HK-2 (cell line): ENCODE measurements at regions not wholly inside any gene's neighbourhood (a gene's known extent, or its start where the extent isn't known, plus 50 kb on each side); places are given as distances from the start of the nearest gene placed in this dataset.

Source experiments
- DNase-seq: peaks from one replicate; pipeline ENCODE4 v3.0.0-alpha.2; 2018; ENCODE audit not compliant: unreplicated experiment

DNA sequence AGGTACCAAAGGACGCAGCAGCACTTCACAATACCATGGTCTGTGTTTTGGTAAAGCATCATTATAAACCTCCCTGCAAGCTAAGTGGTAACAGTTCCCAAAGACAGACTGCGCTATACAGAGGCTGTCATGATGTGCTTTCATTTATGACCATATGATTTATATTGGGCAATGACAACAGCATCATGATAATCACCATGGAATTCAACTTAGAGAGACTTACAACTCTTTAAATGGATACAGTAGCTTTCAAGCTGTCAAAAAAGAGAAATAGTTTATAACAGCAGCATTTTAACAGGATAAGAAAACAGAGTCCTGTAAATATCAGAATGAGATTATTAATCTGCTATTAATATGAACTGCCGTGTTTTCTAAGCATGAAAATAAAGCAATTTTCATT lies 341.7 kb downstream of the GPR37 start:
- DNase-seq = no peak

DNA sequence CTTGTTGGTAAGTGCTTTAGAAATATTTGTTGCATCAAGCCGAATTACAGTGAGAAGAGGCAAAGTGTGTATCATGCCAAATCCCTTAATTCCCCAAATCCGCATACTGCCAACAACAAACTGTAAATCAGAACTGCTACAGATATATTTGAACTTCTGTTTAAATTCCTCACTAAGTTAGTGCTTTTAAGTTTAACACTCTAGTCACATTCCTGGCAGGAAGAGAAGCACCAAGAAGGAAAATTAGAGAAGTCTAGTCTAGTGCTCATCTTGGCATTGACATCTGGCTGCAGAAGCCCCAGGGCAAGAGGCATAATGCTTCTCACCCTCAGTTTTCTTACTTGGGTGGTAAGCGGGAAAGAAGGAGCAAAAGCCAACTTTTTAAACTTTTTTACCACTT lies 343.5 kb downstream of the GPR37 start:
- no peak for DNase-seq

DNA sequence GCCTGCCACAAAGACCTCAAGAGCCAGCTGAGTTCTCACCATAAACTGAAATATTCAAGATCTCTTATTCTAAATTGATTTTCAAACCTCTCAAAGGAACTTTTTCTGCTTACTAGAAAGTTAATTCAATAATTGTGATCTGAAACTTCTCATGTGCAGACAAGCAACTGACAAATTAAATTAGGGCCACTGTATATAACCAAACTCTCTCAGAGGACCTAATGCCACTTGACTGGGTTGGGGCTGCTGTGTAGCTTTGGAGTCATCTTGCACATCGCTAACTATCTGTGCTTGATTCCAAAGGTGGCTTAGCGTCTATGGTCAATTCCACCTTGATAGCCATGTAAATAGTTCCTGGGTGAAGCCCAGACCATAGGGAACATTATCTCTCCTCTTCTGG lies 345.2 kb downstream of the GPR37 start:
- DNase-seq = no peak

DNA sequence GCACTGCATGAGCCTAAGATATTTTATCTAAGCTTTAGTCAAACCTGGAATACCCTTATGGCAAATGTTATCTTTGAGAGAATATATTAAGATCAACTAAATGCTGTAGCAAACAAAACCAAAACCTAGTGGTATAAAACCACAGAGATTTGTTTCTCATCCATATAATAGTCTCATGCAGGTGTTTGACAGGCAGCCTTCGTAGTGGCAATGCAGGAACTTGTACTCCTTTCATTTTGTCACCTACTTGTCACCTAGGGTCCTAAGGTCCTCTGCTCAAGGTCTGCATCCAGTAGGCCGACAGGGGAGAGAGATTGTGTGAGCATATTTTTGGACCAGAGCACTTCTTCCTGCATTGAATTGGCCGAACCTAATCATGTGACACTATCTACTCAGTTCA lies 352.6 kb downstream of the GPR37 start:
- no peak for DNase-seq

DNA sequence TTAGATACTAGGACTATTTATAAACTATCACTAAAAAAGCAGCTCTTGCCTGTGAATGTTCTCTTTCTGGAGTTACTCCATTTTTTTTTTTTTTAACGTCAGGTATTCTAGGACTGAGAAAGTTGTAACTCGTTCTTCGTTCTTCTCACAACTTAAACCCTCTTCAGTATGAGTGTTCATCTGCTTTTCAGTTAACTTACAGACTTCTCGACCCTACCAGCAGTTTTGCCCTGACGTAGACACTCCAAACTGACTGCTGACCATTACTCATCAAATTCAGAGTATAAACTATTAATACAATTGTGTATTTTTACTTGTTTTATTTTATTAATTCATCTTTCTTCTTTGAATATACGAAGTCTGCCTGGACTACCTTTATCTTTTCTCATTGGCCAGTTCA lies 353.1 kb downstream of the GPR37 start:
- no peak for DNase-seq

DNA sequence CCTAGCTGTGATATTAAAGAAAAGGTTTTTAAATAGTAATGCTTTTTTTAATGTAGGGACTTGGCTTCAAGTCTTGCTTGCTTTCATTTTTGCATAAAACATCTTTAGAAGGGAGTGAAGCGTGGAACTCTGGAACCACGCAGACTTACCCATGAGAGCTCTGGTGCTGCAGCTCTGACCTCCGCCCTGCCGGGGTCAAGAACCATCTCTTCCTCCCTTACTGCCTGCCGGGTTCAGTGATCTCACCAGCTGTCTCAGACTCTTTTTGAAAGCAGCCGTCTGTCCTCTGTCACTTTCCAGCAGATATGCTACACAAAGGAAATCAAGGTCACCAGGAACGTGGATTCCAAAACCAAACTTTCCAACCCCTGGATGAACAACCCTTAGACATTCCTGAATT lies 353.8 kb downstream of the GPR37 start:
- DNase-seq = no peak

DNA sequence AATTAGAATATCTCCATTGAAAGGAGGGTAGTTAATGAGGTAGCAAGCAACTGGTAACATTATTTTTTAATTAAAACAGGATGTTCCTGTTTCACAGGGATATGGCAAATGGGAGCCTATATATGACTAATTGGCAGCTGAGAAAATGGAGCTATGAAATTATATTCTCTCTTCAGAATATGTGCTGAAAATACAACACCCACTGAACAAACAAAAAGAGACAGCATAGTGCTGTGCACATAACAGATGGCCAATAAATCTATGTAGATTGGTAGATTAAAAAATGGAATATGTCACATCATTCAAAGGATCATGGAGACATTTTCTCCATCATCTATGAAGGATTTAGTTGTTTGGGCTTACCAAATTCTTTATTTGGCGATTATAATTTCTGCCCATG lies 362.0 kb downstream of the GPR37 start:
- DNase-seq = no peak

DNA sequence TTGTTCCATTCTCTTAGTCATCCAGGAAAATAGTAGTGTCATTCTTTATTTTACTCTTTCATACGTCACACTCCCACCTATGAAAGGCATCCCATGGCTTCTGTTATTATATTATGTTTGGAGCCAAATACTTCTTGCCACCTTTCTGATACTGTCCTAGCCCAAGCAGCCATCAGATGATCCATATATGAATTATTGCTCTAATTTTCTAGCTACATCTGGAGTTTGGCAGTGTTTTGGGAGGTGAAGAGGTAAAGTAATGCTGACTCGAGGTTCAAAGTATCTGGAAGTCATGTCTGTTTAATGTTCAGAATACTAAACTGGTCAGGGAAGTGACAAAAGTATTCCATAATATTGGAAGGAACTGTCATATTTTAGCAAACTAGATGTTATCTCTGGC lies 362.5 kb downstream of the GPR37 start:
- DNase-seq = no peak

DNA sequence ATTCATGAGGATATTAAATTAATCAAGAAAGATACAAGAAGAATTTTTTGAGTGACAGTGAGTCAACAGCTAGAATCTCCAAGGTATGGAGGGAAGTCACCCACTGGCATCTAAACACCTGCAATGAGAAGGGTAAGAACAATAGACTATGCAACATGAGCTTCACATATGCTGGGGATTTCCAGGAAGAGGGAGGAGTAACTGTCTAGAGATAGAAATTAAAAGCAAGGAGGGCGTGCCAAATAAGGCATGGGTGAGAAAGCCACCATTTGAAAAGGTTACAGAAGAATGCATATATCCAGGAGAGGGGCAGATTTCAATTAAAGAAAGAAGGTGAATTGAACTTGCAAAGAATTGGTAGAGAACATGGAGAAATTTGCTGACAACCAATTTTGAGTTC lies 365.7 kb downstream of the GPR37 start:
- DNase-seq = no peak

DNA sequence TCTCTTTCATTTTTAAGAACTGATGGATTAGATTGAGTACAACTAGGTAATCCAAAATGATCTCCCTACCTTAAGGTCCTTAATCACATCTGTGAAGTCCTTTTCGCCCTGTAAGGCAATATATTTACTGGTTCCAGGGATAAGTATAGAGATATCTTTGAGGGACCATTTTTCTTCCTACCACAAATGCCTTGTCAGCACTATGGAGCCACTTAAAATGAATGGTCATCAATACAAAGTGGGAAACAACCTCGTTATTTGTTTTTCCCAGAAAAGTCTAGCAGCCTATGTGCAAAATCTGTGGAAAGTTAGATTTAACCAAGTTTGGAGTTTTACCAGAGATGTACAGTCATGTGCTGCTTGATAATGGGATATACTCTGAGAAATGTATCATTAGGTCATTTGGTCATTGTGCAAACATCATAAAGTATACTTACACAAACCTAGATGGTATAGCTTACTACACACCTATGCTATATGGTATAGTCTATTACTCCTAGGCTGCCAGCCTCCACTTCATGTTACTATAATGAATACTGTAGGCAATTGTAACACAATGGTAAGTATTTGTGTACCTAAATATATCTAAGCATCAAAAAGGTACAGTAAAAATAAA lies 366.2 kb upstream of the TMEM229A start:
- no peak for DNase-seq

DNA sequence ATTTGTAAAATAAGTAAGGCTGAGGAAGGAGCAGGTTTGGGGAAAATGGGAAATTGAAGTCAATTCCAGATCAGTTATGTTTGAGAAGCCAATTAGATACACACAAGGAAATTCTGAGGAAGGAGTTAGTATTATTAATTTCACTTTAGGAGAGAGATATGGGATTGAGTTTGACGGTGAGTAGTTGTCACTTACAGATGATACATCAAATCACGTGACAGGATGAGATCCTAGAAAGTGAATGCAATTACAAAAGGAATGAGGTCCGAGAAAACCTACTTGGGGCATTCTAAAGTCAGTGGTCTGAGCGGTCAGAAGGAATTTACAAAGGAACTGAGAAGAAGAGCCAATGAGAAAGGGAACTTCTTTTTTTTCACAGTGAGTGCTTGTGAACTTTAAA lies 364.3 kb upstream of the TMEM229A start:
- DNase-seq = no peak

DNA sequence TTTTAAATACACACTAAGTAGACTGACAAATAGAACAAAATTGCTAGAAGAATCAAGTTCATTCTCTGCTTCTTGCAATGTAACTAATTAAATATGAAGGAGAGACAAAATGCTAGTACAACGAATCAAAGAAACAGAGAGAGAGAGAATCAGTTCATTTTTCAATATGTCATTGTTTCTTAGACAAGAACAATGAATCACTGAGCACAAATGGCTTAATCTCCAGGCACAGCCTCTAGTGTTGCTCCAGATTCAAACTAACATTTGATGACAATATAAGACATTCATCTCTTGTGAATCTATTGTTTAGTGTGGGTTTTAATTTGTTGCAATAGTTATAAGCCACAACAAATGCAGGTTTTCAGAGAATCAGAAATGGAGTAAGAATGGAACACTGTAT lies 357.4 kb upstream of the TMEM229A start:
- DNase-seq = no peak

DNA sequence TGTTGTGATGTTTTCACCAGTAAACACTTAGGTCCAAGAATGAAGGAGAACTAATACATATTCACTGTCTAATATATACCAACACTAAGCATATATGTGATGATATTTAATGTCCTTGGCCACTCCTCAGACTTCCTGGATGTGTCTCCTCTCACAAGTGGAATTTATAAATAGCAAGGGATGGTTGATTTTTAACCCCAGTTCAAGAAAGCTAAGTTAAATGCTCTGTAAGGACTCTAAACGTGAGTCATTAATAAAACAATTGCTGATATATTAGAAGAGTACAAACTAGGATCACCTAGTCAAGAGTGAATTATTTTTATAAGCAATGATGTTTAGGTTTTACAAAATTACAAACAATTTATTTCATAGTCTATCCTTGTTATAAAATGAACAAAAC lies 355.9 kb upstream of the TMEM229A start:
- no peak for DNase-seq

DNA sequence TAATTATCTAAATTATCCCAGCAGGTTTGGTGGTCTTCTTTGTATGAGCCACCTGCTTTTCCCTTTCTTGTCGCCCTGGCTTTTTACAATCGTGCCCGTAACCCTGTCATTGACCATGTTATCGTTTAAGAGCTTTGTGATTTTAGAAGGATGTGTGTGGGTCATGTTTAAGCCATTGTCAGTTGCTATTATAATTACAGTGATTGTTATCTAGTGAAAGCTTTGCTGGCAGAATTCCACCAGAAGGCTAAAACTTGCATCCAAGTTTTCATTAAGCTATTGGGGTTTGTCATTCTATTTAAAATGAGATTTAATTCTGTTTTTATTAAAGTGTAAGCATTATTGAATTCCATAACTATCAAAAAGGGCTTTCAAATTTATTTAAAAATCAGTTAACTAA lies 354.2 kb upstream of the TMEM229A start:
- DNase-seq = no peak

DNA sequence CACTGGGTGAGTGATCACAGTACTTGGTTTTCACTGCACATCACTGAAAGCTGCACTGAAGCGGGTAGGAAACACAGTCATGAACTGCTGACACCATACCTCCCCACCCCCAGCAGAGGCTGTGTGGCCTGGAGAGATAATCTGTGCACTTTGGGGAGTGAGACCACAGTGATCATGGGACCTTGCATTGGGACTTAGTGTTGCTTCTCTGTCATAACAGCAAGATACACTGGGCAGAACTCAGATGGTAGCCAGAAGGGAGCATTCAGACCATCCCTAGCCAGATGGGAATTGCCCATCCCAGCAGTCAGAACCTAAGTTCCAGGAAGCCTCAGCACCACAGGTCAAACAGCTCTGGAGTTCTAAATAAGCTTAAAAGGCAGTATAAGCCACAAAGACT lies 346.4 kb upstream of the TMEM229A start:
- DNase-seq = no peak

DNA sequence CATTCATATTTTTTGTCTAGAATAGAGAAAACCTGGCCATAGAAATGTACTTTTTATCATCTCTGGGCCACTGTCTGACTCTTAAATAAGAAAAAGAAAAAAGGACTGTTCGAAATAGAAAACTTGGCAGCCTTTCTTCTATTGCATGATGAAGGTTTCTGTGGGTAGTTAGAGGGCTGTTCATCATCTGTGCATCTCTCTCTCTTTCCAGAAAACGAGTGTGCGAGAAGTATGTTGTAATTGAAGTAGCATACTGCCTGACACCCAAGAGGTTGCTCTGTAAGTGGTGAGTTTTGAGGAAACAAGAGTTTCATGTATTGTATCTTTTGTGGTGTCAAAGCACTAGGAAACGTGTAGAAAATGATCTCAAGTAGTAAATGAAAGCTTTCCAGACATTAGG lies 343.2 kb upstream of the TMEM229A start:
- no peak for DNase-seq

DNA sequence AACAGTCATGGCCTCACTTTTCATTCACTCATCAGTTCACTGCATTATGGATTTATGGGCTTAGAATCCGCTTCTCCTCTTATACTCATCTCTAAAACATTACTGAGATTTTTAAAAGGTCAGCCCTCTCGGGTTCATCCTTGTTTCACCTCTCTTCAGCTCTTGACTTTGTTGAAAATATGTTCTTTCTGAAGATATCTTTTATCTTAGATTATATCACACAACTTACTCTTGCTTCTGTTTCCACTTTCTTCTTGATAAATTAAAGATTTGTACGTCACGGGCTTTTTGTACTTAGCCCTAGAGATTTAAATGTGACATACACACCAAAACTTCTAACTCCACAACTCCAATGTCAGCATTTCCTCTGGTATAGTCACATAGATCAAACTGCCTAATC lies 342.5 kb upstream of the TMEM229A start:
- DNase-seq = no peak

DNA sequence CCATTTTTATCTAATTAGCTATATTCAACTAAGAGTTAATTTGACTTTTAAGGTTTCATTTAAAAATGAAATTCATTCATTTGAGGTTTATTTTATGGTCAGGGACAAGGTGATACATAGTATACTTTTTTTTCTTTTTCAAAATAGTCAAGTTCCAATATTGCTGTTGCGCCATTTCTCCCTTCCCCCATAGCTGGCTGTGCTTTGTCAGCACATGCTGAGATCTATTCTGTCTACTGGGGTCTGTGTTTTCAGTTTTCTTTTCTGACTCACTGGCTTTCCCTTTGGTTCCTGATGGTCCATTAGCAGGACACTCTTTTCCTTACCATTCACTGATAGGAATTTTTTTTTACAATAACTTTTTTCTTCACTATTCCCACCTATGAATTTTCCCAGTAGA lies 336.4 kb upstream of the TMEM229A start:
- no peak for DNase-seq

DNA sequence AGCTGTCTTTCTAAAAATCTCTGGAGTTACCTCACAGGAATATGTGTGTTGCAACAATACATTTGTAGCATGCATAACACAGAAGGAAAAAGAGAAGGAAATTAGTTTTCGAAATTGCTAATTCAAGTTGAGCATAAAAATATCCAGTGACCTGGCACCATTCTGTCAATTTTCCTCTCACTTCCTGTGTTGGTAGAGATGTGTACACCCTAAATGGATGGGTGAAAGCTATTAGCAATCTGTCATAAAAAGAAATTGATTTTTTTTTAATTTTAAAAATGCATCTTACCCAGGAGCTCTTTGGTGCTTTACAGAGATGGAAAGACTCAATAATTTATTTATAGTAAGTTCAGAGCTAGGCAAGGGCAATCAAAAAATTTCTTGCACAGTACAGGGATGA lies 333.3 kb upstream of the TMEM229A start:
- no peak for DNase-seq

DNA sequence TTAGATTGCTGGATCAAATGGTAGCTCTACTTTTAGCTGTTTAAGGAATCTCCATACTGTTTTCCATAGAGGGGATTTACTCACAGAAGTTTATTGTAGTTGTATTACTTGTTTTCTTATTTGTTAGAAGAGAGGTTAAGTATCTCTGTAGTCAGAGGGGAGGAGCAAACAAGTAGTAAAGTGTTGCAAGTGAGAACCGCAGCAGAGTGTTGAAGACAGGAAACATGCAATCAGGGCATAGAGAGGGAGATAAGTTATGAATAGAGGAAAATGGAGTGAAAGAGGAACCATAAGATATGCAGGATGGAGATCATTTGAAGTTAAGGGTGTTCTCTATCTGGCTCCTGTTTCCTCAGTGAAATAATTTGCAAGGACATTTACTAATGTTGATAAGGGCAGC lies 331.4 kb upstream of the TMEM229A start:
- no peak for DNase-seq

DNA sequence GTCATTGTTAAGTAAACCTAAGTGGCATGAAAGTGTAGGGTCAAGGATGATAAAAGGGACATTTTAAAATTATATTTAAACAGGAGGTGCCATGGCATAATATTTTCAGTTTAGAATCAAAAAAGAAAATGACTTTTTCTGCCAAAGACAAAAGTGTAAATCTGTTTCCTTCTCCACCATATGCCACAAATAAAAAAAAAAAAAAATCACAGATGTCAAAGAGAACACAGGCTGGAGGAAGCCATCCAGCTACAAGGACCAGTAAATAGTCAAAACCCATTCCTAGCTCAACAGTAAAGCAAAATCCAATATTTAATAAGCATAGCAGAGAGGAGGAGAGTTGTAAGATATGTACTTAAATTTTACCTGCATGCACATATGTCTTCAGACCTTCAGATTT lies 321.3 kb upstream of the TMEM229A start:
- no peak for DNase-seq

DNA sequence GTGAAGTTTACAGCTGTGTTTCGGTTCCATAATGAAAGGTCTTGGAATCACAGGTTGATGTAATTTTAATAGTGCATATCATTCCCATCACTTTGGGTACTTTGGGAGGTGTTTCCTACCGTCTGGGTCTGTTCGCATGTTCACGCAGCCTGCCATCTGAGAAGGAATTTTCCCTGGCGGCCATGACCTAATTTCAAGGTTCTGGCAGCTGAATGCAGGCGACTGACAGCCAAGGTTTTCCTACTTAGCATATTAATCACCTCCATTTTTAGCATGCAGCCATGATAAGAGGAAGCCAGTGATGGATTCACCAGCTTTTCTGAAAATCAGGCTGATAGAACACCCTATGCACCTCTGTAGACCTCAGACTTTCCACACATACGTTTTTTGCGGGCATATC lies 319.1 kb upstream of the TMEM229A start:
- DNase-seq = no peak

DNA sequence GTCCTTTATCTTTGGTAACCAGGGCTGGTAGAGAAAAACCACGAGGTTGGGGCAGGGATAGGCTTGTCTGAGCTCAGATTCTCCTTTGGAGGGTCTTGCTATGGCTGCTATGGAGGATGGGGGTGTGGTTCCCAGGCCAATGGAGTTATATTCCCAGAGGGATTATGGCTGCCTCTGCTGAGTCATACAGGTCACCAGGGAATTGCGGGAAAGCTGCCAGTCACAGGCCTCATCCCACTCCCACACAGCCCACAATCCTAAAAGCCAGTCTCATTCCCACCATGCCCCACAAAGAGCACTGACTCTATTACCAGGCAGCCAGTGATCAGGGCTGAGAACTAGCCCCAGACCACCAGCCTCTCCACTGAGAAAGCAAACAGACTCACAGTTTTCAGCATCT lies 316.6 kb upstream of the TMEM229A start:
- DNase-seq = no peak

DNA sequence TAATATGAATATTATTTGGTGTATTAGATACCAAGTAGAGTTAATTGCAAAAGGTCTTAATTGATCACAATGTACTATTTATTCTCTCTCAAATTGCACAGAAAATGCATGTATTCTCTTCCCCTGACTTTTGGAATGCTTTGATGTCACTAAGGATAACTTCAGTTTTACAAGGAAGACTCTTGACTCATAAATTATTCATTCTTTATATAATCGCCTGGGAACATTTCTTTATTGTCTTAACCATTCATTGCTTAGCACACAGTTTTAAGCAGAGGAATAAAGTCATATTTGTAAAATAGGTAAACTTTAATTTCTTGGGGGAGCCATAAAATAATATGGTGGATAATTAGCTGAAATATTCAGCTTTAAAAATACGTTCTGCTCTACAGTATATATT lies 306.0 kb upstream of the TMEM229A start:
- DNase-seq = no peak
